Endothelial cell of umbilical vein (primary cell): ENCODE measurements at regions not wholly inside any gene's neighbourhood (a gene's known extent, or its start where the extent isn't known, plus 50 kb on each side); places are given as distances from the start of the nearest gene placed in this dataset.

Experiments used
- BruUV-seq: library from RNA; stranded (reverse); fragments of 400-500 nt; replicated peaks from 2 replicates; lab custom pipeline; 2021; lab: Mats Ljungman, UMichigan
- CTCF ChIA-PET: fragments of 300-600, 350-600 bp; sonication (Branson Sonifier 250); formaldehyde crosslinking; loops from one replicate; lab custom pipeline; 2021; ENCODE audit warnings: antibody characterized with exemption, inconsistent platforms; lab: Charles Lee
- POLR2A ChIA-PET: fragments of 300-600, 350-600 bp; sonication (Branson Sonifier 250); formaldehyde crosslinking; loops from one replicate; lab custom pipeline; 2021; ENCODE audit warnings: antibody characterized with exemption, inconsistent platforms; lab: Charles Lee
- DNase-seq: peaks from one replicate; pipeline ENCODE4 v3.0.0-alpha.2; 2011; ENCODE audit warnings: low read depth, low spot score
- FAIRE-seq: peaks from 2 replicates; lab custom pipeline; 2011; peaks lifted over from hg19 to GRCh38; lab: Jason Lieb, UNC
- H2AFZ ChIP-seq: 2 replicates; pipeline ENCODE4 v1.6.0; 2012; ENCODE audit warnings: low read depth, low read length, control low read depth, inconsistent platforms
- H3K27ac ChIP-seq: 2 replicates; pipeline ENCODE4 v1.5.1; 2011; ENCODE audit warnings: low read depth, mild to moderate bottlenecking, control low read depth, low read length, moderate library complexity; ENCODE audit not compliant: insufficient read depth
- H3K27me3 ChIP-seq, 2 experiments: 2 replicates each; pipeline versions ENCODE4 v1.6.0 to v1.6.1; 2011; ENCODE audit warnings: low read length in 2 of 2, mixed read lengths in 1 of 2; ENCODE audit not compliant: control insufficient read depth in 2 of 2, insufficient read depth in 2 of 2
- H3K36me3 ChIP-seq, 2 experiments: 2 replicates in 1 of 2; 3 replicates in 1 of 2; pipeline ENCODE4 v1.5.1; 2011; ENCODE audit warnings: low read length in 2 of 2, mild to moderate bottlenecking in 1 of 2, moderate library complexity in 1 of 2; ENCODE audit not compliant: control insufficient read depth in 2 of 2, insufficient read depth in 2 of 2; ENCODE audit errors: extremely low read depth in 1 of 2
- H3K4me1 ChIP-seq: 3 replicates; pipeline ENCODE4 v1.5.1; 2011; ENCODE audit warnings: mild to moderate bottlenecking, low read length; ENCODE audit not compliant: control insufficient read depth, insufficient read depth; ENCODE audit errors: extremely low read depth
- H3K4me2 ChIP-seq: 2 replicates; pipeline ENCODE4 v1.6.1; 2011; ENCODE audit warnings: low read length, control low read depth, mixed read lengths; ENCODE audit not compliant: insufficient read depth
- H3K4me3 ChIP-seq, 3 experiments: fragments of 200-600 bp in 1 of 3; sonication (generic), shearing (Covaris generic) in 1 of 3; replicated peaks in 1 of 3; 2 replicates each; pipeline ENCODE4 v1.5.1; 2011 to 2016; ENCODE audit warnings: control low read depth in 3 of 3, low read length in 3 of 3, mild to moderate bottlenecking in 2 of 3, inconsistent platforms in 1 of 3, low read depth in 1 of 3, moderate library complexity in 1 of 3; ENCODE audit not compliant: insufficient read depth in 1 of 3
- H3K79me2 ChIP-seq: 2 replicates; pipeline ENCODE4 v1.6.0; 2012; ENCODE audit warnings: low read length, inconsistent platforms; ENCODE audit not compliant: control insufficient read depth, insufficient read depth
- H3K9ac ChIP-seq: replicated peaks from 2 replicates; pipeline ENCODE3; 2011; ENCODE audit warnings: low read length, control low read depth; ENCODE audit not compliant: insufficient read depth; ENCODE audit errors: extremely low read depth
- H3K9me1 ChIP-seq: replicated peaks from 3 replicates; pipeline ENCODE4 v1.6.0; 2011; ENCODE audit warnings: mild to moderate bottlenecking, low read length; ENCODE audit not compliant: control insufficient read depth, insufficient read depth; ENCODE audit errors: extremely low read depth
- H3K9me3 ChIP-seq: replicated peaks from 2 replicates; pipeline ENCODE4 v1.5.1; 2012; ENCODE audit warnings: low read length, inconsistent platforms; ENCODE audit not compliant: control insufficient read depth, insufficient read depth
- H4K20me1 ChIP-seq: replicated peaks from 2 replicates; pipeline ENCODE3; 2011; ENCODE audit warnings: mild to moderate bottlenecking, low read length; ENCODE audit not compliant: control insufficient read depth, insufficient read depth; ENCODE audit errors: extremely low read depth
- EZH2 ChIP-seq: IDR thresholded peaks from 2 replicates; pipeline ENCODE4 v1.6.1; 2012; ENCODE audit warnings: borderline replicate concordance, low read depth, mild to moderate bottlenecking, moderate library complexity, low read length, inconsistent platforms; ENCODE audit not compliant: severe bottlenecking
- FOS ChIP-seq: IDR thresholded peaks from 2 replicates; pipeline ENCODE4 v1.6.1; 2011; ENCODE audit warnings: mild to moderate bottlenecking, low read length, moderate library complexity, borderline replicate concordance; ENCODE audit not compliant: insufficient read depth
- GATA2 ChIP-seq: IDR thresholded peaks from 2 replicates; pipeline ENCODE4 v1.7.0; 2011; ENCODE audit warnings: low read depth, mild to moderate bottlenecking, moderate library complexity, mixed read lengths, low read length; ENCODE audit not compliant: insufficient read length, insufficient read depth
- JUN ChIP-seq: IDR thresholded peaks from 2 replicates; pipeline ENCODE4 v1.6.1; 2011; ENCODE audit warnings: borderline replicate concordance, low read depth; ENCODE audit not compliant: insufficient read length, insufficient read depth
- MYC ChIP-seq: IDR thresholded peaks from one replicate; pipeline ENCODE4 v1.6.1; 2011; ENCODE audit warnings: mild to moderate bottlenecking, low read depth, low read length
- POLR2A ChIP-seq: IDR thresholded peaks from 2 replicates; pipeline ENCODE4 v1.6.1; 2012; ENCODE audit warnings: low read depth, mild to moderate bottlenecking, control low read depth, low read length
- POLR2AphosphoS5 ChIP-seq: IDR thresholded peaks from 2 replicates; pipeline ENCODE4 v1.6.1; 2012; ENCODE audit warnings: low read depth, mild to moderate bottlenecking, control low read depth, low read length, moderate library complexity; ENCODE audit not compliant: insufficient read depth
- dilution Hi-C: fragments of 300-500 bp; cut with MboI; formaldehyde crosslinking; loops from one replicate; pipeline ENCODE4 v1.15.0; 2019; ENCODE audit warnings: low sequenced_read_pairs; ENCODE audit not compliant: extremely low pct_ligation_motif_present
- intact Hi-C: fragments of 100-400 bp; cut with micrococcal nuclease; formaldehyde crosslinking; loops from one replicate; pipeline ENCODE4 v1.10.0; 2022
- TF ChIP-seq, protein P1 (sequence below), 2 donors: IDR thresholded peaks; 1 replicate in 1 of 2; 2 replicates in 1 of 2; pipeline ENCODE4 v1.5.1; 2011; ENCODE audit warnings: low read length in 2 of 2, mild to moderate bottlenecking in 2 of 2, moderate library complexity in 2 of 2, control low read depth in 1 of 2, inconsistent platforms in 1 of 2, low read depth in 1 of 2; ENCODE audit not compliant: insufficient read depth in 1 of 2; ENCODE audit errors: extremely low read depth in 1 of 2
- TF ChIP-seq, protein P2 (sequence below): IDR thresholded peaks from 2 replicates; pipeline ENCODE4 v1.6.1; 2011; ENCODE audit not compliant: insufficient read depth, insufficient read length

DNA sequence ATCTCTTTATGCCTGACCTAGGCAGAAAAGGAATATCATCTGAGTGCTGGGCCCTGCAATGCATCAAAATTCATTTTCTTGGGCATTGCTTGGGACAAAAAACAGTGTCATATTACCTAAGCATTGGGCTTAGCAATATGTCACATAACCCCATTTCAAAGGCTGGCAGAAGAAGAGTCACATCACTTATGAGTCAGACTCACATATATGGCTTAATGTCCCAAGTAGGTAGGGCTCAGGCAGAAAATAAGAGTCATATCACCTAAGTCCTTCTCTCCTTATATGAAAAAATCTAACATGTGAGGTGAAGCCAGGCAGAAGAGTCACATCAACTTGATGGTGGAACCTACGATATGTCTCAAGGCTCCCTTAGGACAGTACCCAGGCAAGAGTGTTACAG is 967.2 kb upstream of the AMELY start:
- FAIRE-seq = no peak
- dilution Hi-C loops = no loop called here
- POLR2A ChIA-PET = no interaction called here

More for the DNA sequence above, 967.2 kb upstream of the AMELY start:
- intact Hi-C loops = no loop called here
- CTCF ChIA-PET = no interaction called here
- H3K9me3 ChIP-seq = no peaks in the 10 kb centered on the region
- H3K27ac ChIP-seq = no peak overlapping the region
- TF ChIP-seq POLR2A = no peak
- TF ChIP-seq, protein P1, sequence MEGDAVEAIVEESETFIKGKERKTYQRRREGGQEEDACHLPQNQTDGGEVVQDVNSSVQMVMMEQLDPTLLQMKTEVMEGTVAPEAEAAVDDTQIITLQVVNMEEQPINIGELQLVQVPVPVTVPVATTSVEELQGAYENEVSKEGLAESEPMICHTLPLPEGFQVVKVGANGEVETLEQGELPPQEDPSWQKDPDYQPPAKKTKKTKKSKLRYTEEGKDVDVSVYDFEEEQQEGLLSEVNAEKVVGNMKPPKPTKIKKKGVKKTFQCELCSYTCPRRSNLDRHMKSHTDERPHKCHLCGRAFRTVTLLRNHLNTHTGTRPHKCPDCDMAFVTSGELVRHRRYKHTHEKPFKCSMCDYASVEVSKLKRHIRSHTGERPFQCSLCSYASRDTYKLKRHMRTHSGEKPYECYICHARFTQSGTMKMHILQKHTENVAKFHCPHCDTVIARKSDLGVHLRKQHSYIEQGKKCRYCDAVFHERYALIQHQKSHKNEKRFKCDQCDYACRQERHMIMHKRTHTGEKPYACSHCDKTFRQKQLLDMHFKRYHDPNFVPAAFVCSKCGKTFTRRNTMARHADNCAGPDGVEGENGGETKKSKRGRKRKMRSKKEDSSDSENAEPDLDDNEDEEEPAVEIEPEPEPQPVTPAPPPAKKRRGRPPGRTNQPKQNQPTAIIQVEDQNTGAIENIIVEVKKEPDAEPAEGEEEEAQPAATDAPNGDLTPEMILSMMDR (IDR thresholded peaks at IDR 0.05; ENCODE audit: extremely low read depth in 1 of 2, insufficient read depth in 1 of 2, low read depth in 1 of 2, low read length in 2 of 2) = no peak
- TF ChIP-seq EZH2 = no peak
- TF ChIP-seq, protein P2, sequence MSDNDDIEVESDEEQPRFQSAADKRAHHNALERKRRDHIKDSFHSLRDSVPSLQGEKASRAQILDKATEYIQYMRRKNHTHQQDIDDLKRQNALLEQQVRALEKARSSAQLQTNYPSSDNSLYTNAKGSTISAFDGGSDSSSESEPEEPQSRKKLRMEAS = no peak
- TF ChIP-seq FOS = no peak
- no peak for TF ChIP-seq GATA2
- TF ChIP-seq POLR2AphosphoS5 = no peak
- no peak for TF ChIP-seq MYC
- no peak for TF ChIP-seq JUN
- no peaks in the 10 kb centered on the region for H3K27me3 ChIP-seq
- no peak overlapping the region for H2AFZ ChIP-seq
- no peaks in the 10 kb centered on the region for H3K36me3 ChIP-seq
- DNase-seq = no peak
- no peaks in the 10 kb centered on the region for H4K20me1 ChIP-seq
- H3K9me1 ChIP-seq = no peaks in the 10 kb centered on the region
- no peak overlapping the region for H3K4me2 ChIP-seq
- no peak overlapping the region for H3K9ac ChIP-seq
- BruUV-seq = no TSS peak
- no peaks in the 10 kb centered on the region for H3K79me2 ChIP-seq
- H3K4me3 ChIP-seq = no peak overlapping the region
- no peaks in the 10 kb centered on the region for H3K4me1 ChIP-seq
